GM19324 (cell line): ENCODE measurements at regions not wholly inside any gene's neighbourhood (a gene's known extent, or its start where the extent isn't known, plus 50 kb on each side); places are given as distances from the start of the nearest gene placed in this dataset.
"Not testable (repeated sequence)": the region's sequence is repeated elsewhere in the genome, so short reads cannot be mapped to it uniquely, and the experiment has no call there.

Experiments
- ATAC-seq: cut with Tn5 transposase; IDR thresholded peaks from one replicate; pipeline ENCODE4 v1.9.1; 2021; ENCODE audit warnings: mild to moderate bottlenecking, moderate library complexity; ENCODE audit not compliant: unreplicated experiment, low FRiP score

GRCh38 chr13:90217275-90217674 lies 1130.2 kb upstream of the MIR17HG start:
- ATAC-seq = no peak

- no peak for ATAC-seq
Observed at GRCh38 chr13:90222758-90223157, 1124.7 kb upstream of the MIR17HG start.

- no peak for ATAC-seq
Observed at GRCh38 chr13:90230311-90230710, 1117.2 kb upstream of the MIR17HG start.

GRCh38 chr13:90232291-90232690 lies 1115.2 kb upstream of the MIR17HG start:
- ATAC-seq = no peak

- no peak for ATAC-seq
Observed at GRCh38 chr13:90233933-90234672, 1113.4 kb upstream of the MIR17HG start.

- no peak for ATAC-seq
Observed at GRCh38 chr13:90237852-90238251, 1109.6 kb upstream of the MIR17HG start.

GRCh38 chr13:90238413-90238812 lies 1109.1 kb upstream of the MIR17HG start:
- no peak for ATAC-seq

GRCh38 chr13:90239130-90239529 lies 1108.4 kb upstream of the MIR17HG start:
- ATAC-seq = no peak

- no peak for ATAC-seq
Observed at GRCh38 chr13:90246005-90246404, 1101.5 kb upstream of the MIR17HG start.

GRCh38 chr13:90246687-90247345 lies 1100.7 kb upstream of the MIR17HG start:
- no peak for ATAC-seq

GRCh38 chr13:90253806-90254205 lies 1093.7 kb upstream of the MIR17HG start:
- ATAC-seq = no peak

GRCh38 chr13:90254437-90254836 lies 1093.0 kb upstream of the MIR17HG start:
- ATAC-seq = no peak

GRCh38 chr13:90256746-90257145 lies 1090.7 kb upstream of the MIR17HG start:
- ATAC-seq = no peak

- ATAC-seq = no peak
Observed at GRCh38 chr13:90258129-90258528, 1089.4 kb upstream of the MIR17HG start.

GRCh38 chr13:90261343-90261742 lies 1086.1 kb upstream of the MIR17HG start:
- no peak for ATAC-seq

- no peak for ATAC-seq
Observed at GRCh38 chr13:90270226-90270625, 1077.3 kb upstream of the MIR17HG start.

- ATAC-seq = no peak
Observed at GRCh38 chr13:90272356-90272755, 1075.1 kb upstream of the MIR17HG start.

GRCh38 chr13:90276216-90276615 lies 1071.3 kb upstream of the MIR17HG start:
- no peak for ATAC-seq

- ATAC-seq = not testable (repeated sequence)
Observed at GRCh38 chr13:90278231-90278630, 1069.3 kb upstream of the MIR17HG start.

- no peak for ATAC-seq
Observed at GRCh38 chr13:90281709-90282108, 1065.8 kb upstream of the MIR17HG start.

- ATAC-seq = no peak
Observed at GRCh38 chr13:90287521-90287920, 1060.0 kb upstream of the MIR17HG start.

- ATAC-seq = no peak
Observed at GRCh38 chr13:90293793-90294361, 1053.6 kb upstream of the MIR17HG start.
